Fibroblast of skin of right quadriceps (primary cell): ENCODE measurements at regions not wholly inside any gene's neighbourhood (a gene's known extent, or its start where the extent isn't known, plus 50 kb on each side); places are given as distances from the start of the nearest gene placed in this dataset.
A peak's percentile ranks its signal among the peaks of the same experiment; 100 is the strongest.

ENCODE experiments used
- DNase-seq: peaks from one replicate; pipeline ENCODE4 v3.0.0-alpha.2; 2013

GRCh38 chr10:43965918-43966570, 317.4 kb upstream of the ZNF32 start:
- DNase-seq, result no peak

- peak; percentile 98 for DNase-seq
Observed at GRCh38 chr10:43965033-43965917, 316.6 kb upstream of the ZNF32 start.

GRCh38 chr10:43964486-43964885, 315.8 kb upstream of the ZNF32 start:
- DNase-seq, result no peak

- no peak for DNase-seq
Observed at GRCh38 chr10:43963793-43964425, 315.2 kb upstream of the ZNF32 start.

- no peak for DNase-seq
Observed at GRCh38 chr10:43963379-43963778, 314.7 kb upstream of the ZNF32 start.

- DNase-seq, result peak; percentile 91
Observed at GRCh38 chr10:43962346-43963191, 313.9 kb upstream of the ZNF32 start.

- peak; percentile 27 for DNase-seq
Observed at GRCh38 chr10:43961523-43962345, 313.1 kb upstream of the ZNF32 start.

GRCh38 chr10:43960981-43961380, 312.3 kb upstream of the ZNF32 start:
- DNase-seq, result no peak

GRCh38 chr10:43960477-43960876, 311.8 kb upstream of the ZNF32 start:
- DNase-seq, result no peak

GRCh38 chr10:43960135-43960415, 311.4 kb upstream of the ZNF32 start:
- no peak for DNase-seq

GRCh38 chr10:43959364-43960134, 310.9 kb upstream of the ZNF32 start:
- DNase-seq, result no peak

- DNase-seq, result no peak
Observed at GRCh38 chr10:43958964-43959363, 310.3 kb upstream of the ZNF32 start.

GRCh38 chr10:43958071-43958432, 309.4 kb upstream of the ZNF32 start:
- DNase-seq, result no peak

- no peak for DNase-seq
Observed at GRCh38 chr10:43957267-43958070, 308.8 kb upstream of the ZNF32 start.

- no peak for DNase-seq
Observed at GRCh38 chr10:43955978-43956377, 307.3 kb upstream of the ZNF32 start.

GRCh38 chr10:43955002-43955596, 306.4 kb upstream of the ZNF32 start:
- DNase-seq, result no peak

GRCh38 chr10:43953672-43954071, 305.0 kb upstream of the ZNF32 start:
- no peak for DNase-seq

GRCh38 chr10:43952760-43953159, 304.1 kb upstream of the ZNF32 start:
- DNase-seq, result no peak

GRCh38 chr10:43949351-43949750, 300.7 kb upstream of the ZNF32 start:
- DNase-seq, result no peak

GRCh38 chr10:43946445-43946844, 297.8 kb upstream of the ZNF32 start:
- DNase-seq, result no peak
